CD4-positive, alpha-beta T cell treated with Interleukin-2 at 100 ng/mL for 4 hours (primary cell): ENCODE measurements at regions not wholly inside any gene's neighbourhood (a gene's known extent, or its start where the extent isn't known, plus 50 kb on each side); places are given as distances from the start of the nearest gene placed in this dataset.

ENCODE experiments used
- DNase-seq: peaks from one replicate; pipeline ENCODE4 v3.0.0-alpha.2; 2020; ENCODE audit warnings: low spot score

DNA sequence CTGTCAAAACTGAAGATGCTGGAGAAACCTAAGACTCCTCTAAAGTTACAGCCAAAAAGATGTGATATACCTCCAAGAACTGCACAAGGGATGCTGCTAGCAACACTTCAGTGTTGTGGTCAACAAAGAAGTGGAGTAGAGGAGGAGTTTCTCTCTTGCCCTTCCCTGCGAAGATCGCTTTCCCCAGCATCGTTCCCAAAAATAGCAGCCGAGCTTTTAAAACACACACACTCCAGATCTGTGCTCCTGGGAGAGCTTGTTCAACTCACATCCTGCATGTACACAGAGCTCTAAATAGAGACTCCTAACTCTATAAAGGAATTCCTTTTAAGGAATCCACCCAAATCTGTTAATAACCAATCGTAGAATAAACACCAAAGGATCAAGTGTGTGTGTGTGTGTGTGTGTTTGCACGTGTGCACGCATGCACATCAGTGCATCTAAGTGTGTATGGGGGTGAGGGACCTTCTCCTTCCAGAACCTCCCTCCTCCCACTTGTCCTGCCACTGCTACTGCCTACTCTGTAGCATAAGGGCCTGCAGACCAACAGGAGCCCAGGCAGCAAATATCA lies 58.5 kb downstream of the PSMG1 start:
- DNase-seq: no peak

- no peak for DNase-seq
Measured at GRCh38 chr21:39123375-39123774, 59.9 kb downstream of the PSMG1 start.

- no peak for DNase-seq
Measured at GRCh38 chr21:39121600-39122355, 61.5 kb downstream of the PSMG1 start.

GRCh38 chr21:39120876-39121599 lies 62.2 kb downstream of the PSMG1 start:
- no peak for DNase-seq

DNA sequence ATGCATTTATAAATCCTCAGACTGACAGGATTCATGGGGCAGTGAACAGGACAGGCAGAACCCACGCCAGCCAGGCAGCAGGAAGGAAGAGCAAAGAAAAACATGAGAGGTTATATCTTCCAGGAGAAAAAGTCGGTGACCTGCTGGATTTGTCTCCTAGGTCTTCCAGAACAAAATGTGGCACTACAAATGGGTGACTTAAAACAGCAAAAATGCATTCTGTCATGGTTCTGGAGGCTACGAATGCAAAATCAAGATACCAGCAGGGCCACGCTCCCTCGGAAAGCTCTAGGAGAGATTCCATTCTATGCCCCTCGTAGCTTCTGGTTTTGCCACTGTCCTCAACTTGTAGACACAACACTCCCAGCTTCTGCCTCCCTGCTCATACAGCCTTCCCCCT lies 63.4 kb downstream of the PSMG1 start:
- no peak for DNase-seq

DNA sequence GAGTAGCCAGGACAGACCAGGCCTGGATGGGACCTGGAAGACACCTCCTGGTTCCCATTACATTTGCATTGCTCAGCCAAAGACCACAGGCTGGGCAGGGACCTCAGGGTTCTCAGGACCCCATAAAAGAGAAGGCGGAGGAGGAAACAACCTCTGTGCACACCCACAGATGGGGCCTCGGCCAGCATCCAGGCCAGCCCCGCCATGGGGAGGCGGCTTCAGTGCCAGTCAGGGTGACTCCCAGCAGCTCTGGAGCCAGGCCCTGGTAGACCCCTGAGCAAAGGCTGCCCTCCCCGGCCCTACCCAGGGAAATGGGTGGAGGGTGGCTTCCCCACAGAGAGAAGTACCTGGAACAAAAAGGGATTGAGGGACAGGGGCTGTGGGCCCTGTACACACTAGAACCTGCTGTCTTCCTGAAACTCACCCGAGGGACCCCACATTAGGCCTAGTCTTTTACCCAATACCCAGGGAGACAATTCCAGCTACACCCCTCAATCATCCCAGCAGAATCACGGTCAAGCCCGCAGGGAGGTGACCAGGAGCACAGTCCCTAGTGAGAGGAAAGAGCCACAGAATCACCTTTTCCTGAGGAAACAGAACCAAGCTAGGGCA lies 64.5 kb downstream of the PSMG1 start:
- no peak for DNase-seq

- DNase-seq: no peak
Measured at GRCh38 chr21:39118061-39118460, 65.2 kb downstream of the PSMG1 start.

DNA sequence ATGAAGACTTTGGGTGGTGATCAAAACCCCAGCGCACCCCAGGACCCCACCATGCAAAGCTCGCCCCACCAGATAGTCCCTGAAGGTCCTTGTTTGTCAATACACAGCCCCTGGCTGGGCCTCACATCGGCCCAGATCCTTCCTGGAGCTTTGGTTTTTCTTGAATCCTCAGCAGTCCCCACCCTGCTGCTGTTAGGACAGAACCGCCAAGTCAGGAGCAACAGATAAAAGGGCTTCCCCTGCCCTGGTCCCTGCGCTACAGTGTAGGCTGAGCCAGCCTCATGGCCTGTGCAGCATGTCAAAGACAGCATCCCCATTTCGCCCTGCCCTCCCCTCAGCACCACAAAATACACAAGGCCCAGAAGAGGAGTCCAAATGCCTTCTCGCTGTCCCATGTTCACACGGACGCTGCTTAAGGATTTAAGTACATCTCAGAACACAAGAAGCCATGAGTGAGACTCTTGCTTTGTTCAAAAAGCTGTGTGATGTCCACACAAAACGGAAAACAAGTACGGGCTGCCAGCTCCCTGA lies 65.7 kb downstream of the PSMG1 start:
- no peak for DNase-seq

DNA sequence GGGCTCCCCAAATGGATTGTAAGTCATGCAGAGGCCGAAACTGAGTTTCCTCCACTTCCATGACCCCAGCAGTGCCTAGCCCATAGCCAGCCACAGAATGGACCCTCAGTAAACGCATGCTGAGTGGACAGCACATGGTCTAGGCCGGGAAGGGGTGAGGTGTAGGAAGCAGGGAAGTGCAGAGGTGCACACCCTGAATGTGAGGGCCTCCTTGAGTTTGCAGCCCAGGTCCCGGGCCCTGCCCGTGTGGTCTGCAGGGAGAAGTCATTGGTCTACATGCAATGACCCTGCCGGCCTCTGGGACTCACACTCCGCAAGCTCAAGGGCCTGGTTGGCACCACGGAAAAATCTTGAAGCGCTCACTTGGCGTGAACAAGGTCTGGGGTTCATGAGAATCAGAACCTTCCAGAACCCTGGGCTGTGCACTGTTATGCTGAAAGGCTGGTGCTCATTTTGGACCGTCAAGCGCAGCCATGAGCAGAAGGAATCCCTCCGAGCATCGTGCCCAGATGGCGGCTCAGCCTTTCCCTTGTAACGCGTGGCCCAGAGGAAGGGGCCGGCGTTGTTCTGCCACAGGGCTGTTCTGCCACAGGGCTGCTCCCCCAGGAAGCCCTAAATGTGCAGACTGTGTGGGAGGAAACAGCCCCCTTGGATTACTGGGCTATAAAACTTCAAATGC lies 66.4 kb downstream of the PSMG1 start:
- no peak for DNase-seq

- no peak for DNase-seq
Measured at GRCh38 chr21:39115576-39116235, 67.5 kb downstream of the PSMG1 start.

GRCh38 chr21:39114871-39115575 lies 68.2 kb downstream of the PSMG1 start:
- no peak for DNase-seq

- no peak for DNase-seq
Measured at GRCh38 chr21:39111931-39112550, 71.2 kb downstream of the PSMG1 start.

GRCh38 chr21:39110431-39110830 lies 72.8 kb downstream of the PSMG1 start:
- no peak for DNase-seq

GRCh38 chr21:39109596-39110210 lies 73.5 kb downstream of the PSMG1 start:
- DNase-seq: no peak

DNA sequence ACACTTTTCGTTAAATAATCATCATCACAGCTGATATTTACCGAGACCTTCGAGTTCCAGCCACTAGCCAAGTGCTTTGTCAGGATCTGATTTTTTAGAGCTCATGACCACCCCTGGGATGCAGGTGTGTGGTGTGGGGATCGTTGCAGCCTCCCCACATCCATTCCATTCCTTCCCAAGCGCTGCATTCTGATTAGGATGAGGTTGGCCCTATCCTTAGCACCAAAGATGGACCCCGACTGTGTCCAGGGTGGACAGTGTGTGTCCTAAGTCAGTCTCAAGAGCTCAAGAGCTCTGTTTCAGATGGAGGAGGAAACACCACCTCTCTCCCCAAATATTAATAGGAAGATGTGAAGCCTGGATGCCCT lies 74.1 kb downstream of the PSMG1 start:
- DNase-seq: no peak

DNA sequence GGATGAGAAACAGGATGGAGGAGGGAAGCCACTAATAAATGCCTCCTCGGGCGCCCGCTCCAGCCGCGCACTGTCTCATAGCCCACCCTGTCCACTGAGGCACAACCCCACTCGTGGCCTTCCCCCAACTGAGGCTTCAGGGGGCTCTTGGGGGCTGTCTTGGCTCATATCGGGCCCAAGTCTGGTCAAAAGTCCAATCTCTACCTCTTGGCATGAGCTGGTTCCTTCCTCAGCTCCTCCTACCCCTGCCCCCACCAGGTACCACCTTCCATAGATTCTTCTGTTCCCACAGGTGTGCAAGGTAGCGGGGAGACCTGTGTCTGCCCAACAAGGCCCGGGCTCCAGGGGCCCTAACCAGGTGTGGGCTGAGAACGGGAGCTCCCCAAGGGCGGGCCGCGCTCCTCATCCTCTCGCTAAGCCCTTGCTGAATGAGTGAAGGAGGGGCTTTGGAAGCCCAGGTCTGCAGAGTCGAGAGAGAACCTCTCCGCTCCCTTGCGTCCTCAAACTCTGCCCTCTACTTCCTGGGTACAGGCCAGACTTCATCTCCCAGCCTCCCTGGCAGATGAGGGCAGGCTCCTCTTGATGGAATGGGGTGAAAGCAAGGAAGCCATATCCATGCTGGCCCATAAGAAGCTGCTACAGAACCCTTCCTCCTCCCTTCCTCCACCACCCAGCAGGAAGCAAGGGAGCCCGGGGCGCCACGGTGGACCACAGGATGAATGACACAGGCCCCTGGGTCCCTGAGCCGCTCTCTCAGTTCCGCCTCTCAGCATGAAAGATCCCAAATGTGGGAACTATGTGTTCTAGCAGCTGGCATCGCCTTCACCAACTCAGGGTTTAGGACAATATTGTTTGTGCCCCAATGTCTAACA lies 74.7 kb downstream of the PSMG1 start:
- no peak for DNase-seq

DNA sequence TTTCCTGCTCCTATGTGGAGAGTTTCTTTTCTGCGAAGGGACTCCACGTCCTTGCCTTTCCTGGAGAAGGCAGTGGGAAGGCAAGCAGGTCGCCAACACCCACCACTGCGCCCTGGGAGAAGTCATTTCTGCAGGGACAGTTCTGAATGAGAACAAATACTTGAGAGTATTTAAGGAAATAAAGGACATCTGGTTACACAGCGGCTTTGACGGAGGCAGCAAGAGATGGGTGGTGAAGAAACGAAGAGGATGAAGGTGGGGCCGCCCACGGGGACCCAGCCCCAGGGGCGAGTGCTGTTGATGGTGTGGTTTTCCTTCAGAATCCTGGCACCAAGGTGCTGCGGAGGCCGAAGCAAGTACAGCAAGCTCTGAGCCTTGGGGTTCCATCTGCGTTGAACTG lies 75.5 kb downstream of the PSMG1 start:
- DNase-seq: no peak

GRCh38 chr21:39106881-39107462 lies 76.3 kb downstream of the PSMG1 start:
- no peak for DNase-seq

DNA sequence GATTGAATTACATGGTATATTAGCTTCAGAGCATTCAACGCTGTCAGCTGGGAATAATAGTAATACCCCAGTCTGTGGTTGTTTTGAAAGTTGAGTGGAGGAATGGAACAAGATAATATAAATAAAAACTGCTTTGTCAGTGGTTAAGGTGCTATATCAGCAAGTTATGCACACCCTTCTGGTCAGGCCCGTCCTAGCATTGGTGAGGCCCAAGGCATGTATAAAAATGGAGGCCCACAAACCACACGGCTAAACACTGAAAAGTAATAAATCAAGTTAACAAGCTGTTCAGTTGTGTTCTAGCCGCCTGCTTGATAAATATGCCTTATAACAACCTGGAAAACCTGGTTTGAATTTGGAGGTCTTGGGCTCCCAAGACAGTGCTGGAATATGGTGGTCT lies 77.4 kb downstream of the PSMG1 start:
- DNase-seq: no peak
